Glutamatergic neuron (in vitro differentiated cells): ENCODE measurements at regions not wholly inside any gene's neighbourhood (a gene's known extent, or its start where the extent isn't known, plus 50 kb on each side); places are given as distances from the start of the nearest gene placed in this dataset.

Experiments used
- DNase-seq: peaks from one replicate; pipeline ENCODE4 v3.0.0; 2022
- H3K27ac Mint-ChIP-seq: one replicate; pipeline ENCODE4 v1.8.0; 2020; ENCODE audit warnings: mild to moderate bottlenecking, mixed read lengths, inconsistent platforms; ENCODE audit not compliant: unreplicated experiment
- H3K27me3 Mint-ChIP-seq: one replicate; pipeline ENCODE4 v1.8.0; 2020; ENCODE audit warnings: mild to moderate bottlenecking, moderate library complexity, mixed read lengths, inconsistent platforms; ENCODE audit not compliant: unreplicated experiment
- H3K36me3 Mint-ChIP-seq: one replicate; pipeline ENCODE4 v1.8.0; 2020; ENCODE audit warnings: mild to moderate bottlenecking, mixed read lengths, inconsistent platforms; ENCODE audit not compliant: unreplicated experiment
- H3K4me1 Mint-ChIP-seq: one replicate; pipeline ENCODE4 v1.8.0; 2020; ENCODE audit warnings: mild to moderate bottlenecking, low read depth, mixed read lengths, inconsistent platforms; ENCODE audit not compliant: unreplicated experiment
- H3K4me3 Mint-ChIP-seq: one replicate; pipeline ENCODE4 v1.8.0; 2020; ENCODE audit warnings: mild to moderate bottlenecking, mixed read lengths, inconsistent platforms; ENCODE audit not compliant: unreplicated experiment
- H3K9me3 Mint-ChIP-seq: one replicate; pipeline ENCODE4 v1.8.0; 2020; ENCODE audit warnings: mild to moderate bottlenecking, moderate library complexity, mixed read lengths, inconsistent platforms; ENCODE audit not compliant: unreplicated experiment
- TF ChIP-seq, protein P1 (sequence below): fragments of 200-600 bp; sonication (generic); IDR thresholded peaks from one replicate; pipeline ENCODE4 v1.5.0; 2021; ENCODE audit not compliant: partially characterized antibody, unreplicated experiment

DNA sequence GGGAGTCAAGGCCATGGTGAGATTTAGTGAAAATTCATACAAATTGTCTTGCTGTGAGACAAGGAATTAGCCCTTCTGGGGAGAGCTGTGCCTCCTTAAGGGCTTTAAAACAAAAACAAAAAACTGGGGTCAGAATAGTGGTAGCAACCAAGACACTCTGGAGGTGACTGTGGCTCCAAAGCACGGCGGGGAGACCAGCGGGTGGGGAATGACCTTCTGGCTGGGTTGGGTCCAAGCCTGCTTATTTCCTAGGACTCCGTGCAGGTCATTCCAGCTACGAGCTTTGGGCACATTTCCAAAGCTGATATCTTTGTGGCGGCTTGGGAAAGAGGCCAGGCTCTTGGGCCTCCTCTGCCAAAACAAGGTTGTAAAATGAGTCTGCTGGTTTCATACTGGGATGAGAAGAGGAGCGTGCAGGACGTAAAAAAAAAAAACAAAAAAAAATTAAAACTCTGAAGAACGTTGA, 348.3 kb downstream of the UQCRFS1 start:
- Mint-ChIP-seq H3K36me3 (no peaks in the 10 kb centered on the region), H3K4me1 (peaks cover 8% of the 10 kb centered on the region), H3K27me3 (peaks cover 2% of the 10 kb centered on the region), H3K9me3 (peaks cover 4% of the 10 kb centered on the region), H3K27ac (no peak overlapping the region), H3K4me3 (no peak overlapping the region)
- DNase-seq: no peak
- TF ChIP-seq, protein P1, sequence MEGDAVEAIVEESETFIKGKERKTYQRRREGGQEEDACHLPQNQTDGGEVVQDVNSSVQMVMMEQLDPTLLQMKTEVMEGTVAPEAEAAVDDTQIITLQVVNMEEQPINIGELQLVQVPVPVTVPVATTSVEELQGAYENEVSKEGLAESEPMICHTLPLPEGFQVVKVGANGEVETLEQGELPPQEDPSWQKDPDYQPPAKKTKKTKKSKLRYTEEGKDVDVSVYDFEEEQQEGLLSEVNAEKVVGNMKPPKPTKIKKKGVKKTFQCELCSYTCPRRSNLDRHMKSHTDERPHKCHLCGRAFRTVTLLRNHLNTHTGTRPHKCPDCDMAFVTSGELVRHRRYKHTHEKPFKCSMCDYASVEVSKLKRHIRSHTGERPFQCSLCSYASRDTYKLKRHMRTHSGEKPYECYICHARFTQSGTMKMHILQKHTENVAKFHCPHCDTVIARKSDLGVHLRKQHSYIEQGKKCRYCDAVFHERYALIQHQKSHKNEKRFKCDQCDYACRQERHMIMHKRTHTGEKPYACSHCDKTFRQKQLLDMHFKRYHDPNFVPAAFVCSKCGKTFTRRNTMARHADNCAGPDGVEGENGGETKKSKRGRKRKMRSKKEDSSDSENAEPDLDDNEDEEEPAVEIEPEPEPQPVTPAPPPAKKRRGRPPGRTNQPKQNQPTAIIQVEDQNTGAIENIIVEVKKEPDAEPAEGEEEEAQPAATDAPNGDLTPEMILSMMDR: no peak

GRCh38 chr19:28864024-28864503, 348.9 kb downstream of the UQCRFS1 start:
- H3K27me3 Mint-ChIP-seq: peaks cover 2% of the 10 kb centered on the region
- H3K9me3 Mint-ChIP-seq: peaks cover 4% of the 10 kb centered on the region
- H3K4me1 Mint-ChIP-seq: peaks cover 8% of the 10 kb centered on the region
- TF ChIP-seq, protein P1: no peak
- no peak for DNase-seq
- H3K27ac Mint-ChIP-seq: no peak overlapping the region
- no peaks in the 10 kb centered on the region for H3K36me3 Mint-ChIP-seq
- H3K4me3 Mint-ChIP-seq: no peak overlapping the region

DNA sequence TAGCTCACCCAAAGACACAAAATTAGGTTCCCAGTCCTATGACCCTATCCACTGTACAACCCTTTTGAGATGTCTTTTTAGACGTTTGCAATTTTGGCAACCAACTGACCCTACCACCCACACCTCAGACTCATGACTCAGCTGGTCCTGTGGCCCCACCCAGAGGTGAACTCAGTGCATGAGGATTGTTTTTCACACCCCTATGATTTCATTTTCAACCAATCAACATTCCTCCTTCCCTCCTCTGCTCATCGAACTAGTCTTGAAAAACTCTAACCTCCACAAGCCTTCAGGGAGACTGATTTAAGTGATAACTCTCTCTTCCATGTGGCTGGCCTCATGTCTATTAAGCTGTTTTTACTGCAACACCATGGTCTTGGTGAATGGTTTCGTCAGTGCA, 350.7 kb downstream of the UQCRFS1 start:
- Mint-ChIP-seq H3K9me3 (peaks cover 4% of the 10 kb centered on the region), H3K36me3 (no peaks in the 10 kb centered on the region), H3K27me3 (peaks cover 2% of the 10 kb centered on the region), H3K4me3 (no peak overlapping the region), H3K4me1 (peaks cover 8% of the 10 kb centered on the region), H3K27ac (no peak overlapping the region)
- TF ChIP-seq, protein P1: no peak
- DNase-seq: no peak

DNA sequence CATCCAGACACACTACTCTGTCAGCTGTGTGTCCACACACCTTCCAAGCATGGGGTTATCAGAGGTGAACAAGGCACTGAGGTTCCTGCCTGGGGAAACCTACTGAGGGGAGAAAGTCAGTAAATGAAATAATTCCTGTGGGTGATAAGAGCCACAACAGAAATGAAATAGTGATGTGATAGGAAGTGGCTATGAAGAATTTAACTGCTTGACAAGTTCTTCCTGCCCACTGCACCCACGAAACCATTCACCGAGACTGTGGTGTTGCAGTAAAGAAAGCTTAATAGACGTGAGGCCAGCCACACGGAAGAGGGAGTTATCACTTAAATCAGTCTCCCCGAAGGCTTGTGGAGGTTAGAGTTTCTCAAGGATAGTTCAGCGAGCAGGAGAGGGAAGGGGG, 353.1 kb downstream of the UQCRFS1 start:
- Mint-ChIP-seq H3K27ac (no peak overlapping the region), H3K27me3 (peaks cover 1% of the 10 kb centered on the region), H3K36me3 (no peaks in the 10 kb centered on the region), H3K9me3 (peaks cover 4% of the 10 kb centered on the region), H3K4me3 (no peak overlapping the region), H3K4me1 (no peaks in the 10 kb centered on the region)
- DNase-seq: no peak
- TF ChIP-seq, protein P1: no peak

- DNase-seq: no peak
- Mint-ChIP-seq H3K9me3 (peaks cover 4% of the 10 kb centered on the region), H3K4me3 (no peak overlapping the region), H3K27me3 (no peaks in the 10 kb centered on the region), H3K36me3 (peaks cover under 1% of the 10 kb centered on the region), H3K27ac (no peak overlapping the region), H3K4me1 (no peaks in the 10 kb centered on the region)
- TF ChIP-seq, protein P1: no peak
Observed at GRCh38 chr19:28858933-28859332, 354.0 kb downstream of the UQCRFS1 start.
